ENCODE measurements at regions not wholly inside any gene's neighbourhood (a gene's known extent, or its start where the extent isn't known, plus 50 kb on each side); places are given as distances from the start of the nearest gene placed in this dataset.
"Not testable (repeated sequence)": the region's sequence is repeated elsewhere in the genome, so short reads cannot be mapped to it uniquely, and the experiment has no call there.

- H3K4me3 ChIP-seq; H3K27ac ChIP-seq; DNase-seq (ENCODE audit: low spot score): not testable (repeated sequence)
These were observed 56.8 kb downstream of the ATP6V0E2 start for GRCh38 chr7:149930374-149931068.

DNA sequence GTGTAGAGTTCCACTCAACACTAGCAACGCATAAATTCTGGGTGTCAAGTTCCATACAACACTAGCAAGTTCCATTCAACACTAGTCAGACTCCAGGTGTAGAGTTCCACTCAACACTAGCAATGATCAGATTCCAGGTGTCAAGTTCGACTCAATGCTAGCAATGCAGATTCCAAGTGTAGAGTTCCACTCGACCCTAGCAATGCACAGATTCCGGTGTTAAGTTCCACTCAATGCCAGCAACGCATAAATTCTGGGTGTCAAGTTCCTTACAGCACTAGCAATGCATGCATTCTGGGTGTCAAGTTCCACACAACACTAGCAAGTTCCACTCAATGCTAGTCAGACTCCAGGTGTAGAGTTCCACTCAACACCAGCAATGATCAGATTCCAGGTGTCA lies 60.0 kb downstream of the ATP6V0E2 start:
- H3K4me3 ChIP-seq; H3K27ac ChIP-seq; DNase-seq (ENCODE audit: low spot score): not testable (repeated sequence)

DNA sequence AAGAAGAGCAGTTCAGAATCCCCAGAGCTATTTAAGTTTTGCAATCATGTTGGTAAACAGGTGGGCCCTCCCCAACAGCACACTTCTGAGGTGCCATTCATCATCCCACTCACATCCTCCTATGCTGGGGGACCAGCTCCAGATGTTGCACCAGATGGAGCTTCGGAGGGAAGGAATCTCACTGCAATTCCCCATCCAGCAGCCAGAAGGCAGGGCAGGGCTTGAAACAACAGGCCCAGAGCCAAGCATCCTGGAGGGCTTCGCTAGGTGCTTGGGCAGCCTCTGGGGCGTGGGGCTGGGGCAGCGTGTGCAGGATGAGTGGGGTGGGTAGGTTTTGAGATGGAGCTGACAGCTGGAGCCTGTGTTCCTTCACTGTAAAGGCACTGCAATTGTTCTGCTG lies 73.6 kb downstream of the ATP6V0E2 start:
- not testable (repeated sequence) for DNase-seq (ENCODE audit: low spot score); H3K4me3 ChIP-seq; H3K27ac ChIP-seq

DNA sequence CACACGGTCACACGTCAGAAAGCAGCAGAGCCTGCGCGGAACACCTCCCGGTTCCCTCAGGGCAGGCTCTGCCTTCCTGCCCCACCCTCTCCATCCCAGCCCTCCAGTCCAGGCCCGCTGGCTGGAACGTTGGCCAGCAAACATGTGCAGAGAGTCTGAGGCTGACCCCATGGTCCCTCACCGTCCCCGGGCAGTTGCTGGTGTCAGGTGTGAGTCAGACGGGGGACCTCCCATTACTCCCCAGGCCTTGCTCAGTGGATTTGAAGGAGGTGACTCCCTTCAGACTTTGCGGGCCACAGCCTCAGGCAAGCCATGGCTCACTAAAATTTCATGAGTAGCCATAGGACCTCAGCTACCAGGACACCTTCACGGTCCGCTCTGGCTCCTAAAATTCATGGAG lies 74.7 kb downstream of the ATP6V0E2 start:
- not testable (repeated sequence) for H3K4me3 ChIP-seq; DNase-seq (ENCODE audit: low spot score); H3K27ac ChIP-seq

- H3K27ac ChIP-seq; H3K4me3 ChIP-seq; DNase-seq (ENCODE audit: low spot score): not testable (repeated sequence)
These were observed 76.3 kb downstream of the ATP6V0E2 start for GRCh38 chr7:149949863-149950577.

DNA sequence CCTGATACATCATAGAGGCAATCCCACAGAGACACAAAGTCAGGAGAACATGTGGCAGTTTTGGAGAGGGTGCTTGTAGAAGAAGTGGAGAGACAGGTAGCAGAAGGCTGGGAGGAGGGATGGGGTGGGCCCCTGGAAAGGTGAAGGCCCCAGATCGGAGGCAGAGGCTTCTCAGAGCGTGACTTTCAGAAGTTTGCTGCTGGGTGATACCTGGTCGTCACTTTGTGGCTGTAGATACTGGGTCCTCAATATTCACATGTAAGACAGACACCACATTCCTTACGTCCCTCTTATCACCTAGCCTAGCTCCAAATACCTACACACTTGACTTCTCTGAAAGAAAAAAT lies 76.8 kb downstream of the ATP6V0E2 start:
- not testable (repeated sequence) for DNase-seq (ENCODE audit: low spot score)

GRCh38 chr7:149951579-149951978 lies 77.8 kb downstream of the ATP6V0E2 start:
- DNase-seq (ENCODE audit: low spot score); H3K4me3 ChIP-seq; H3K27ac ChIP-seq: not testable (repeated sequence)

More for the DNA sequence above, 76.8 kb downstream of the ATP6V0E2 start:
- H3K4me3 ChIP-seq, H3K27ac ChIP-seq: not testable (repeated sequence)

DNA sequence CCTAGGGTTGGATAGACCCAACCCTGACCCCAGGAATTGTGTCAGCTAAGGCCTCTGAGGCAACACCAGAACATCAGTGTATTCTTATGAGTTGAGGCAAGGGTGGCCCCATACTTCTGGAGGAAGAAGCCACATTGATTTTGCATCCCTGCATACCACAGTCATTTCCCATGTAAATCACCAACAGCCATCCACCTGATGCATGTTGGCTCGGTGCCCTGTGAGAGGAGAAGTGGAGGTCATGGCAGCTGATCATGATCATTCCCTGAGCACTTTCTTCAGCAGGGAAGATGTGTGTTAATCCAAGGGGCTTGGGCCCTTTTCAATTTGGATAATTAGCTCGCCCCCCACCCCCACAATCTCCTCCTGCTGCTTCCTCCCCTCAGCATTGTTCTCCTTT lies 85.1 kb downstream of the ATP6V0E2 start:
- H3K27ac ChIP-seq; H3K4me3 ChIP-seq; DNase-seq (ENCODE audit: low spot score): not testable (repeated sequence)

DNA sequence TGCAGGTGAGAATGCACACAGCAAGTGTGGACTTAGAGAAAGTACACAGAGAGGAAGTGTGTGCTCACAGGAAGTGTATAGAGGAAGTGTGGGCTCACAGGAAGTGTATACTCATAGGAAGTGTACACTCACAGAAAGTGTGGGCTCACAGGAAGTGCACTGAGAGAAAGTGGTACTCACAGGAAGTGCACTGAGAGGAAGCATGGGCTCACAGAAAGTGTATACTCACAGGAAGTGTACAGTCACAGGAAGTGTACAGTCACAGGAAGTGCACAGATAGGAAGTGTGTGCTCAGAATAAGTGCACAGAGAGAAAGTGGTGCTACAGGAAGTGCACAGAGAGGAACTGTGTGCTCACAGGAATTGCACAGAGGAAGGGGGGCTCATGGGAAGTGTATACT lies 87.1 kb downstream of the ATP6V0E2 start:
- not testable (repeated sequence) for H3K27ac ChIP-seq; DNase-seq (ENCODE audit: low spot score); H3K4me3 ChIP-seq

GRCh38 chr7:149961878-149962277 lies 88.1 kb downstream of the ATP6V0E2 start:
- not testable (repeated sequence) for DNase-seq (ENCODE audit: low spot score); H3K4me3 ChIP-seq; H3K27ac ChIP-seq

DNA sequence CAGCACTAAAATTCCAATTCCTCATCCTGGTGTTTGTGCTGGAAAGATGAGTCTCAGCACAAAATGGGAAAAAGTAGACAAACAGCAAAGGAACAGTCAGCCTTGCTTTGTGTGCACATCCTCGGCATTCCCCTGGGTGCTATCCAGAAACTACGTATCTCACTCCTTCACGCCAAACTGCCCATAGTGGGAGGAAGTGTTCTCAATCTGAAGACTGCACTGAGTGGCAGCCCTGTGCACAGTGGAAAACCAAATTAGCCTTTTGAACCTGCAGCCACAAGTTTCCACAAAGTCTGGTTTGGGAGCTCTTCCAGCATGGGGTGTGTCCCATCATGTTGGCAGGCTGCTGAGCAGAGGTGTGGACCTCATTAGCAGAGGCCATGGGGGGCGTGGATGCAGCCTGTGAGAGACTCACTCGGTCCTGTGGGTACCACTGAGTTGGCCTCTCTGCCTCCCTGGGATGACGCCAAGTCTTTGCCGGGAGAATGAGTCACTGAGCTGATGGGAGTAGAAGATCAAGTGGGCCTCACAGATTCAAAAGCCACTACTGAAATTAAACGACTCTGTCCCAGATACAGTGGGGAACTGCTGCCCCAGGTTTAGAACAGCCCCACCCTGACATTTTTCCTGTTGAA lies 89.0 kb downstream of the ATP6V0E2 start:
- not testable (repeated sequence) for H3K27ac ChIP-seq; H3K4me3 ChIP-seq; DNase-seq (ENCODE audit: low spot score)

DNA sequence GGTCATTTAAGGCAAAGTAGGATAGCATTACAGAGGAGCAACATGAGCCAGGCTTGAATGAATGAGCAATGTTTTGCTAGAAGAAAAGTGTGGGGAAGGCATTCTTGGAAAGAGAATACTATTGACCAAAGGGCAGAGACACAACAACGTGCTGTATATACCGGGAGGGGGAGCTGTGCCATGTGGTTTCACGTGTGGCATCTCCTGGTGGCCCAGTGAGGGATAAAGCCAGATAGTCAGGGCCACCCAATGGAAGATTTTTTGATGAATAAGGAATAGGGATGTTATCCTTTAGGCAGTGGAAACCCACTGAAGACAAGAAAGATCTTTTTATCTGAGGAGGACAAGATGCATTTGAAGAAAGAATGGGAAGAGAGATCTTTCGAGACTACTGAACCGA lies 90.2 kb downstream of the ATP6V0E2 start:
- H3K4me3 ChIP-seq; H3K27ac ChIP-seq; DNase-seq (ENCODE audit: low spot score): not testable (repeated sequence)

GRCh38 chr7:149966444-149966843 lies 92.7 kb downstream of the ATP6V0E2 start:
- H3K27ac ChIP-seq; H3K4me3 ChIP-seq; DNase-seq (ENCODE audit: low spot score): not testable (repeated sequence)

- not testable (repeated sequence) for H3K4me3 ChIP-seq; DNase-seq (ENCODE audit: low spot score); H3K27ac ChIP-seq
These were observed 99.2 kb downstream of the ATP6V0E2 start for GRCh38 chr7:149972977-149973376.

DNA sequence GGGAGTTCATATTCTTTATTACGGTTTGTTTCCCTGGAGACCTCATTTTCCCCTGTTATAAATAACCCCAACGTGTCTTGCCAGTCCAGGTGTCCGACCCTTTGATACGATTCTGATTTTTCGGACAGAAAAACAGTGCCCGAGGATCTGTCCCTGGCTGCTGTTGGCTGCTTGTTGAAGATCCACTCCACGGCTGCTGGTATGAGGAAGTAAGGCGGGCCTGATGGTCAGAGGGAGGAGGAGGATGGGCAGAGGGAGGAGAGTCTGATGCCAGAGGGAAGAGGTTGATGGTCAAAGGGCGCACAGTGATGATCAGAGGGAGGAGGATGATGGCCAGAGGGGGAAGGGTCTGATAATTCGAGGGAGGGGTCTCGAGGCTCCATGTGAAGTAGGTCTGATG lies 99.9 kb downstream of the ATP6V0E2 start:
- not testable (repeated sequence) for H3K27ac ChIP-seq; DNase-seq (ENCODE audit: low spot score); H3K4me3 ChIP-seq

DNA sequence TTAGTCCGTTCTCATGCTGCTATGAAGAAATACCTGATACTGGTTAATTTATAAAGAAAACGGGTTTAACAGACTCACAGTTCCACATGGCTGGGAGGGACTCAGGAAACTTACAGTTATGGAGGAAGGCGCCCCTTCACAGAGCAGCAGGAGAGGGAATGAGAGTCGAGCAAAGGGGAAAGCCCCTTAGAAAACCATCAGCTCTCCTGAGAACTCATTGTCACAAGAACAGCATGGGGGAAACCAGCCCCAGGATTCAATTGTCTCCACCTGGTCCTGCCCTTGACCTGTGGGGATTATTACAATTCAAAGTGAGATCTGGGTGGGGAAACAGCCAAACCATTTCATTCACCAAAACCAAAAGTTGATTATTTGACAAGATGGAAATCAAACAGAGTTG lies 101.8 kb downstream of the ATP6V0E2 start:
- not testable (repeated sequence) for DNase-seq (ENCODE audit: low spot score)

DNA sequence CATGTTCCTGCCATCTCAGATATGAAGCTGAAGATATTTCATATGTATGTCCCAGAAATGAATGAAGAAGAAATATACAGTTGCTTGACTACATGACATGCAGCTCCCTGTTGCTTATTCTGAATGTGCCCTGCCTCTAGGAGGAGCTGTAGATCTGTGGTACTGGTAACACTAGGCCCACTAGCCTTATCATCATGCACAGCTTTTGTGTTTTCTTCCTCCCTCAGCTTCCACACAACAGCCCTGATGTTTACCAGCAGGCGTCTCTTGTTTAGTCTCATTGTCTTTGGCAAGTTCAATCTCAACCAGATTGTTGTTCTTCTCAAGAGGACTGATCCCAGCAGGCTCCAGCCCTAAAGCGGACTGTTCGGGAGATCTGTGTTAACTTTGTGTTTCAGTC lies 104.8 kb downstream of the ATP6V0E2 start:
- DNase-seq (ENCODE audit: low spot score); H3K4me3 ChIP-seq; H3K27ac ChIP-seq: not testable (repeated sequence)

More for the DNA sequence above, 101.8 kb downstream of the ATP6V0E2 start:
- H3K4me3 ChIP-seq, H3K27ac ChIP-seq: not testable (repeated sequence)

- not testable (repeated sequence) for DNase-seq (ENCODE audit: low spot score); H3K27ac ChIP-seq; H3K4me3 ChIP-seq
These were observed 105.2 kb downstream of the ATP6V0E2 start for GRCh38 chr7:149978944-149979343.

- H3K4me3 ChIP-seq; H3K27ac ChIP-seq; DNase-seq (ENCODE audit: low spot score): not testable (repeated sequence)
These were observed 108.9 kb downstream of the ATP6V0E2 start for GRCh38 chr7:149982537-149983112.

All from coronary artery (tissue), 2 donors.